Psoas muscle (tissue), 7 donors: ENCODE measurements at regions not wholly inside any gene's neighbourhood (a gene's known extent, or its start where the extent isn't known, plus 50 kb on each side); places are given as distances from the start of the nearest gene placed in this dataset.

Experiments used
- ATAC-seq, 4 donors: fragments of 200-7000 bp; cut with Tn5 transposase; one replicate each; pipeline ENCODE4 v1.9.1; 2020; ENCODE audit warnings: moderate library complexity in 3 of 4, mild to moderate bottlenecking in 2 of 4
- DNase-seq, 2 donors: peaks; one replicate each; pipeline ENCODE4 v3.0.0-alpha.2; 2020
- H3K27ac ChIP-seq: fragments of 200-600 bp; one replicate; pipeline ENCODE4 v1.8.0; 2022
- H3K27me3 ChIP-seq, 3 donors: fragments of 200-600 bp in 1 of 3; one replicate each; pipeline versions ENCODE4 v1.6.1 to v1.8.0; 2013 to 2022; ENCODE audit warnings: low read length in 2 of 3, mild to moderate bottlenecking in 2 of 3, moderate library complexity in 1 of 3; ENCODE audit not compliant: insufficient read depth in 3 of 3
- H3K36me3 ChIP-seq, 2 donors: fragments of 200-600 bp in 1 of 2; one replicate each; pipeline versions ENCODE4 v1.6.1 to v1.8.0; 2013 to 2022; ENCODE audit warnings: low read depth in 1 of 2, mild to moderate bottlenecking in 1 of 2, moderate library complexity in 1 of 2; ENCODE audit not compliant: insufficient read depth in 1 of 2
- H3K4me1 ChIP-seq: fragments of 200-600 bp; one replicate; pipeline ENCODE4 v1.8.0; 2022
- H3K4me3 ChIP-seq: fragments of 200-600 bp; one replicate; pipeline ENCODE4 v1.8.0; 2022; ENCODE audit warnings: mild to moderate bottlenecking
- H3K9me3 ChIP-seq: fragments of 200-600 bp; one replicate; pipeline ENCODE4 v1.8.0; 2022
- CTCF ChIP-seq: fragments of 200-600 bp; IDR thresholded peaks from one replicate; pipeline ENCODE4 v1.8.0; 2022; ENCODE audit warnings: antibody characterized with exemption
- WGBS, 3 donors: extraction: QIAGEN DNeasy Blood & Tissue Kit; methylation state at CpG; one replicate each; pipeline versions ENCODE4 v1.1.6 to v1.1.7; 2013; 5-methylcytosine and 5-hydroxymethylcytosine counted together
- intact Hi-C, 2 donors: fragments of 100-400 bp; cut with DNase I; formaldehyde crosslinking; loops; one replicate each; pipeline versions ENCODE4 v1.11.0 to v1.14.2; 2022
- donor health status: healthy with polysubstance abuse.
- donor health status: DM: no; HTN: no; CAD: no; lungs with moderate emphysema.
- donor health status: Bipolar disorder and iron deficiency.
- donor health status: healthy.
- donor health status: DM: yes; HTN: yes; CAD: no.
- donor health status: DM: no; HTN: no; CAD: no.
- donor health status: DM: yes; HTN: yes; CAD: no.

GRCh38 chr15:95368191-95368590, 962.3 kb upstream of the NR2F2 start:
- intact Hi-C loops, result no loop called here
- DNase-seq, result no peak
- no peaks in the 10 kb centered on the region for H3K27me3 ChIP-seq

DNA sequence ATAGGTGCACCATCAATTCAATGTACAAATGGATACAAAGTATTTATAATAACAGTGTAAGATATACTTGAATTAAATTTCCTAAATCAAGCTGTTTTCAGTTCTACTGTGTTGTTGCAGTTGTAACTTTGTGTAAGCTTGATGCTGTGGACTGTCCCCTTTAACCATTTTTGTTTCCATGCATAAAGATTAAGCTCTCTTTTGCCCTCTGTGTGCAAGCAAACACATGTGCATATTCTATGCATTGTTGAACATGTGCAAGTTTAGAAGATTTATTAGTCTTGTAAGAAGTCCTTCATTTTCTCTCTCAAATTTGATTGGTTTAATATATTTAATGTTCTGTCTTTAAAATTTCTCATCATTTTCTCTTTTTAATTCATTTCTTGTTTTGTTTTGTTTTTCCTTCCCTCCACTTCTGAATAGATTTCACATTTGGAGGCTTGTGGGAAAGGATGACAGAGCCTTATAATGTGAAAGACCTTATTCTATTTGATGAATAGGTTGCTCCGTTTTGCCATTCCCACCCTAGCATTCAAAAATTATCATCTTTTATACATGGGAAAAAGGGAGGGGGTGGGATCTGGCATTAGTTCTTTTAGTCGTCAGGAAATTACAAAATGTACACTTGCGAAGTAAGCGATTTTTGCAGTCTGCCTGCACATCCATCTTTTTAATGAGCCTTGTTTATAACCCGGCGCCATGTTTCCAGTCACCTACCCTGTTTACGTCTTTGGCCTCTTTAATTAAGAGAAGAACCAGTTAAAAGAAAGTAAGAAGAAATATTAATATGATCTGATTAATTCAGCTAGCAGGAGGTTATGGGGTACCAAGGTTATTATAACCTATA, 961.5 kb upstream of the NR2F2 start:
- Histone ChIP-seq H3K27me3 (no peaks in the 10 kb centered on the region), H3K36me3 (no peaks in the 10 kb centered on the region), H3K27ac (no peak overlapping the region), H3K4me1 (no peaks in the 10 kb centered on the region), H3K9me3 (no peaks in the 10 kb centered on the region), H3K4me3 (no peak overlapping the region)
- TF ChIP-seq CTCF, result no peak
- DNase-seq, result no peak
- intact Hi-C loops, result no loop called here
- 83 to 84% (median 84%) methylated on average over 7 of the region's 7 CpGs for WGBS, 3 donors
- ATAC-seq, result no peak

More at GRCh38 chr15:95368191-95368590, 962.3 kb upstream of the NR2F2 start:
- Histone ChIP-seq H3K4me1 (no peaks in the 10 kb centered on the region), H3K4me3 (no peak overlapping the region), H3K27ac (no peak overlapping the region), H3K36me3 (no peaks in the 10 kb centered on the region), H3K9me3 (no peaks in the 10 kb centered on the region)
- TF ChIP-seq CTCF, result no peak
- no peak for ATAC-seq
- 64 to 67% (median 67%) methylated on average over 5 of the region's 5 CpGs for WGBS, 3 donors

DNA sequence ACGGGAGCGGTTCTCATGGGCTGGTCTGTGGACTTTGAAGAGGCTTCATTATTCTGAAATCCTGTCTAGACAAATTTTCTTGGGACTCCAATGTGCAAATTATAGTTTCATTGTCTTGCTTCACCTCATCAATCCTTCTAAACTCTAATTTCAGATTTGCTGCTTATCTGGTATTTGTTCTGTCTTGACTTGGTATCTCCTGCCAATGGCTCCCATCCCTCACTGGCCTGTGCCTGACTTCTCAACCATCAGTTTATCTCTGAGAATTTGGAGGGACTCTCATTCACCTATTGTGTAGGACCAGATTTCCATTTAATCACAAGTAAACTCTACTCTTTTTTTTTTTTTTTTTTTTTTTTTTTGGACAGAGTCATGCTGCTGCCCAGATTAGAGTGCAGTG, 960.2 kb upstream of the NR2F2 start:
- Histone ChIP-seq H3K27me3 (no peaks in the 10 kb centered on the region), H3K9me3 (no peaks in the 10 kb centered on the region), H3K36me3 (no peaks in the 10 kb centered on the region), H3K4me1 (no peaks in the 10 kb centered on the region), H3K27ac (no peak overlapping the region), H3K4me3 (no peak overlapping the region)
- ATAC-seq (no peak), DNase-seq (no peak)
- WGBS, 3 donors, result 93 to 97% (median 95%) methylated on average over 2 of the region's 2 CpGs
- intact Hi-C loops, result no loop called here
- no peak for TF ChIP-seq CTCF

GRCh38 chr15:95371664-95372063, 958.8 kb upstream of the NR2F2 start:
- DNase-seq (no peak), ATAC-seq (no peak)
- WGBS, 3 donors, result 83 to 92% (median 89%) methylated on average over 2 of the region's 2 CpGs
- TF ChIP-seq CTCF, result no peak
- intact Hi-C loops, result no loop called here
- Histone ChIP-seq H3K4me3 (no peak overlapping the region), H3K27me3 (no peaks in the 10 kb centered on the region), H3K4me1 (no peaks in the 10 kb centered on the region), H3K36me3 (no peaks in the 10 kb centered on the region), H3K9me3 (no peaks in the 10 kb centered on the region), H3K27ac (no peak overlapping the region)

- ATAC-seq (no peak), DNase-seq (no peak)
- Histone ChIP-seq H3K36me3 (no peaks in the 10 kb centered on the region), H3K4me1 (no peaks in the 10 kb centered on the region), H3K9me3 (no peaks in the 10 kb centered on the region), H3K4me3 (no peak overlapping the region), H3K27me3 (no peaks in the 10 kb centered on the region), H3K27ac (no peak overlapping the region)
- intact Hi-C loops, result no loop called here
- TF ChIP-seq CTCF, result no peak
- WGBS, 3 donors, result 78 to 80% (median 80%) methylated on average over 3 of the region's 3 CpGs
Observed at GRCh38 chr15:95375281-95375680, 955.2 kb upstream of the NR2F2 start.
